ENCODE measurements at regions not wholly inside any gene's neighbourhood (a gene's known extent, or its start where the extent isn't known, plus 50 kb on each side); places are given as distances from the start of the nearest gene placed in this dataset.

DNA sequence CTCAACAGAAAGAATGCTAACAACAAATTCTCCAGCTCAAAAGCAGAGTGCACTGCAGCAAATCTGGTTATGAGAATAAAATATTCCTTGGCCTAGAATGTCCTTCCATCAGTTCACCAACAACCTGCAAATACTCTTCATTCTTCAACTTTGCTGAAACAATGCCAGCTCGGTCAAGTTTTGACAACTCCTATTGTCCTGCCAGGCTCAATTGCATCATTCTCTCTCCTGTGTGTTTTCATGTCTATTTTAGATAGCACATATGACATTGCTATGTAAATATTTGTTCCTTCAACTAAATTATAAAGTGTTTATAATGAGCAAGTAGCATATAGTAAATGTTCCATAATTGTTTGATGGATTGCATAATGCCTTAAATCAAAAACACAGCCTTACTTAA lies 463.8 kb downstream of the TLE1 start:
- TF ChIP-seq, protein P1, sequence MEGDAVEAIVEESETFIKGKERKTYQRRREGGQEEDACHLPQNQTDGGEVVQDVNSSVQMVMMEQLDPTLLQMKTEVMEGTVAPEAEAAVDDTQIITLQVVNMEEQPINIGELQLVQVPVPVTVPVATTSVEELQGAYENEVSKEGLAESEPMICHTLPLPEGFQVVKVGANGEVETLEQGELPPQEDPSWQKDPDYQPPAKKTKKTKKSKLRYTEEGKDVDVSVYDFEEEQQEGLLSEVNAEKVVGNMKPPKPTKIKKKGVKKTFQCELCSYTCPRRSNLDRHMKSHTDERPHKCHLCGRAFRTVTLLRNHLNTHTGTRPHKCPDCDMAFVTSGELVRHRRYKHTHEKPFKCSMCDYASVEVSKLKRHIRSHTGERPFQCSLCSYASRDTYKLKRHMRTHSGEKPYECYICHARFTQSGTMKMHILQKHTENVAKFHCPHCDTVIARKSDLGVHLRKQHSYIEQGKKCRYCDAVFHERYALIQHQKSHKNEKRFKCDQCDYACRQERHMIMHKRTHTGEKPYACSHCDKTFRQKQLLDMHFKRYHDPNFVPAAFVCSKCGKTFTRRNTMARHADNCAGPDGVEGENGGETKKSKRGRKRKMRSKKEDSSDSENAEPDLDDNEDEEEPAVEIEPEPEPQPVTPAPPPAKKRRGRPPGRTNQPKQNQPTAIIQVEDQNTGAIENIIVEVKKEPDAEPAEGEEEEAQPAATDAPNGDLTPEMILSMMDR (IDR thresholded peaks at IDR 0.05): no peak
- no peak for TF ChIP-seq POLR2A (IDR thresholded peaks at IDR 0.05)
